Right lobe of liver (tissue), 6 donors: ENCODE measurements at regions not wholly inside any gene's neighbourhood (a gene's known extent, or its start where the extent isn't known, plus 50 kb on each side); places are given as distances from the start of the nearest gene placed in this dataset.

ENCODE experiments used
- ATAC-seq, 4 donors: fragments of 200-7000 bp; cut with Tn5 transposase; one replicate each; pipeline ENCODE4 v1.9.1; 2020; ENCODE audit warnings: mild to moderate bottlenecking in 4 of 4, moderate library complexity in 4 of 4
- DNase-seq, 3 donors: peaks; one replicate each; pipeline ENCODE4 v3.0.0-alpha.2; 2020
- H3K27ac ChIP-seq, 3 donors: fragments of 200-600 bp; one replicate each; pipeline ENCODE4 v1.8.0; 2022
- H3K27me3 ChIP-seq, 2 donors: fragments of 200-600 bp; one replicate each; pipeline ENCODE4 v1.8.0; 2022
- H3K36me3 ChIP-seq, 4 donors: fragments of 200-600 bp; sonication (generic) in 1 of 4; one replicate each; pipeline versions ENCODE4 v1.5.1 to v1.8.0; 2017 to 2022; ENCODE audit warnings: control low read depth in 1 of 4
- H3K4me1 ChIP-seq, 4 donors: fragments of 200-600 bp; sonication (generic) in 1 of 4; one replicate each; pipeline versions ENCODE4 v1.5.1 to v1.8.0; 2017 to 2022; ENCODE audit warnings: control low read depth in 1 of 4
- H3K4me3 ChIP-seq, 3 donors: fragments of 200-600 bp; one replicate each; pipeline ENCODE4 v1.8.0; 2022
- H3K9me3 ChIP-seq, 4 donors: fragments of 200-600 bp; sonication (generic) in 1 of 4; one replicate each; pipeline versions ENCODE4 v1.5.1 to v1.8.0; 2017 to 2022; ENCODE audit warnings: control low read depth in 1 of 4
- POLR2A ChIP-seq: fragments of 450-650 bp; IDR thresholded peaks from one replicate; pipeline ENCODE4 v1.6.1; 2017; ENCODE audit warnings: antibody characterized with exemption, mild to moderate bottlenecking
- WGBS: methylation state at CpG from one replicate; pipeline ENCODE4 v1.1.6; 2018; ENCODE audit warnings: low coverage, low lambda C conversion rate; ENCODE audit not compliant: insufficient coverage; ENCODE audit errors: missing lambda C conversion rate; 5-methylcytosine and 5-hydroxymethylcytosine counted together
- intact Hi-C, 2 donors: fragments of 100-400 bp; cut with DNase I; formaldehyde crosslinking; loops; one replicate each; pipeline versions ENCODE4 v1.11.2 to v1.14.1; 2022
- TF ChIP-seq, protein P1 (sequence below), 4 donors: fragments of 200-600 bp in 3 of 4; fragments of 450-650 bp in 1 of 4; IDR thresholded peaks; one replicate each; pipeline versions ENCODE4 v1.5.1 to v1.8.0; 2016 to 2022; ENCODE audit warnings: antibody characterized with exemption in 4 of 4, mild to moderate bottlenecking in 2 of 4
- donor health status: DM: no; HTN: yes; CAD: no.
- donor health status: DM: no; HTN: no; CAD: no.
- donor health status: DM: no; HTN: no; CAD: no.
- donor health status: DM: no; HTN: yes; CAD: no.
- donor health status: DM: no; HTN: yes; CAD: no.

DNA sequence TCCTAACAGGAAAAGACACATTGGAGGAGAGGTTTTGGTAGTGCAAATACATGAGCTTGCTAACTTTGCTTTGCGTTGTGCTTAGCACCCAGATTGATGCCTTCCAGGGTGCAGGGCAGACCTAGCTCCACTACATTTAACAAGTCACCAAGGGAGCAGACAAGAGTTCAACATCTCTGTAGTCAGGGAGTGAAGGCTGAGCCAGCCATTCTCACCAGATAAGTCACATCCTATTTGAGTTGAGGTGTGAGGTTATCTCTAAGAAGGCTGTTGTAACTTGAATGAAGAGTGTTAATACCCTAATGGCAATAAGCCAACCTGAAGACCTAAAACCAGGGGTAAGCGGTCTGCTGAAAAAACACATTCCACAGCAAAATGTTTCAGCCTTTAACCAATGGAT lies 69.6 kb upstream of the DSEL start:
- intact Hi-C loops: no loop called here
- Histone ChIP-seq H3K27ac (no peak overlapping the region), H3K4me3 (no peak overlapping the region), H3K4me1 (no peaks in the 10 kb centered on the region), H3K27me3 (no peaks in the 10 kb centered on the region), H3K9me3 (no peaks in the 10 kb centered on the region), H3K36me3 (no peaks in the 10 kb centered on the region)
- no peak for TF ChIP-seq POLR2A
- TF ChIP-seq, protein P1, sequence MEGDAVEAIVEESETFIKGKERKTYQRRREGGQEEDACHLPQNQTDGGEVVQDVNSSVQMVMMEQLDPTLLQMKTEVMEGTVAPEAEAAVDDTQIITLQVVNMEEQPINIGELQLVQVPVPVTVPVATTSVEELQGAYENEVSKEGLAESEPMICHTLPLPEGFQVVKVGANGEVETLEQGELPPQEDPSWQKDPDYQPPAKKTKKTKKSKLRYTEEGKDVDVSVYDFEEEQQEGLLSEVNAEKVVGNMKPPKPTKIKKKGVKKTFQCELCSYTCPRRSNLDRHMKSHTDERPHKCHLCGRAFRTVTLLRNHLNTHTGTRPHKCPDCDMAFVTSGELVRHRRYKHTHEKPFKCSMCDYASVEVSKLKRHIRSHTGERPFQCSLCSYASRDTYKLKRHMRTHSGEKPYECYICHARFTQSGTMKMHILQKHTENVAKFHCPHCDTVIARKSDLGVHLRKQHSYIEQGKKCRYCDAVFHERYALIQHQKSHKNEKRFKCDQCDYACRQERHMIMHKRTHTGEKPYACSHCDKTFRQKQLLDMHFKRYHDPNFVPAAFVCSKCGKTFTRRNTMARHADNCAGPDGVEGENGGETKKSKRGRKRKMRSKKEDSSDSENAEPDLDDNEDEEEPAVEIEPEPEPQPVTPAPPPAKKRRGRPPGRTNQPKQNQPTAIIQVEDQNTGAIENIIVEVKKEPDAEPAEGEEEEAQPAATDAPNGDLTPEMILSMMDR (IDR thresholded peaks at IDR 0.05): no peak
- DNase-seq (no peak), ATAC-seq (no peak)
- WGBS: 79% methylated on average over 2 of the region's 2 CpGs

DNA sequence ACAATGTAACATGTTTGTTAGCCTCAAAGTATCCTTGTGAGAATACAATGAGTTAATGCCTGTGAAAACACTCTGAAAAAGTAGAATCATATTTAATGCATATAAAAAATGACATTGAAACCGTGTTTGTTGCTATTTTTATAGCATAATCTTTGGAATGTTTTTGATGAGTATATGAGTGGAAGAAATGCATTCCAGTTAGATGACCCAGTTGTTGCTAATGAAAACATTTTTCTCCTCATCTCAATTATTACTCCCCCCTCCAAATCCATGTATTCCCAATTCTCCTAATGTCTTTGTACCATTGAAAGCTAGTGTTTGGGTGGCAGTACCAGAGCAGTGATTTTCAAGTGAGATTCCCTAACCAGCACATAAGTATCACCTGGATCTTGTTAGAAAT lies 67.1 kb upstream of the DSEL start:
- H3K4me1 ChIP-seq: no peaks in the 10 kb centered on the region
- H3K27ac ChIP-seq: no peak overlapping the region
- 57% methylated on average over 1 of the region's 1 CpG for WGBS
- no peak for TF ChIP-seq POLR2A
- TF ChIP-seq, protein P1 (IDR thresholded peaks at IDR 0.05): no peak
- H3K36me3 ChIP-seq: no peaks in the 10 kb centered on the region
- DNase-seq: no peak
- H3K4me3 ChIP-seq: no peak overlapping the region
- ATAC-seq: no peak
- no peaks in the 10 kb centered on the region for H3K9me3 ChIP-seq
- no peaks in the 10 kb centered on the region for H3K27me3 ChIP-seq
- intact Hi-C loops: no loop called here

DNA sequence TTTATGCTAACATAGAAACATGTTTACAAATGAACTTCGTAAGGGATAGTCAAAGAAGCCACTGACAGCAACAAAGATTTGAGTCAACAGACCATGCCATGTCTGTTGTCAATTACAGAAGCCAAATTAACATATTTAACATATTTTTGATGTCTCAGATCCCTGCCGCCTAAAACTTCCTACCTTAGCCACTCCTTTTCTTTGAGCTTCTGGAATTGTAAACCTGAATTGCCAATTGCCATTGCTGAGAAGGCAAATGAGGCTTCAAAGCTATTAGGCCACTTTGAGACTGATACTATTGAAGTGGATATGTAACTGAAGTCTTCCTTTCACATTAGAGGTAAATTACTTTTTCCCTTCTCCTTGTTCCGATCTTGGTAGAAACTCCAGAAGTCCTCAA lies 66.0 kb upstream of the DSEL start:
- DNase-seq (no peak), ATAC-seq (no peak)
- Histone ChIP-seq H3K4me1 (no peaks in the 10 kb centered on the region), H3K4me3 (no peak overlapping the region), H3K36me3 (no peaks in the 10 kb centered on the region), H3K27ac (no peak overlapping the region), H3K27me3 (no peaks in the 10 kb centered on the region), H3K9me3 (no peaks in the 10 kb centered on the region)
- intact Hi-C loops: no loop called here
- WGBS: 63% methylated on average over 3 of the region's 3 CpGs
- TF ChIP-seq, protein P1 (IDR thresholded peaks at IDR 0.05): no peak
- TF ChIP-seq POLR2A: no peak

DNA sequence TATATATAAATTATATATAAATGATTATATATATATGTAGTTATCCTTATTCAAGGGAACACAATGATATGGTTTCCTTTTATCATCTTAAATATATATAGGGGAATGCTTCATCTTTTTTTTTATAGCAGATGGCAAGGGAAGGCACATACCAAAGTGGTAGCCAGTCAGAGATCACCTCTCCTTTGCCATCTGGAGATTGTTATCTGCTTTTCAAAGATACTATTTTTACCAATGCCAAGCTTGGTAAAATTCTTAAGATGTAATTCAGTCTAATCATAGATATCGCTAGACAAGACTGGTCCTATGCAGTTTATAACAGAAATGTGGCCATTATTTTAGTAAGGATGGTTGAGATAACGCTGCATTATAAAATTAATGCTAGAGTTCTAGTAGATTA lies 64.7 kb upstream of the DSEL start:
- Histone ChIP-seq H3K27ac (no peak overlapping the region), H3K4me1 (no peaks in the 10 kb centered on the region), H3K36me3 (no peaks in the 10 kb centered on the region), H3K4me3 (no peak overlapping the region), H3K27me3 (no peaks in the 10 kb centered on the region), H3K9me3 (no peaks in the 10 kb centered on the region)
- DNase-seq (no peak), ATAC-seq (no peak)
- intact Hi-C loops: no loop called here
- WGBS: 91% methylated on average over 2 of the region's 2 CpGs
- TF ChIP-seq POLR2A: no peak
- TF ChIP-seq, protein P1 (IDR thresholded peaks at IDR 0.05): no peak

DNA sequence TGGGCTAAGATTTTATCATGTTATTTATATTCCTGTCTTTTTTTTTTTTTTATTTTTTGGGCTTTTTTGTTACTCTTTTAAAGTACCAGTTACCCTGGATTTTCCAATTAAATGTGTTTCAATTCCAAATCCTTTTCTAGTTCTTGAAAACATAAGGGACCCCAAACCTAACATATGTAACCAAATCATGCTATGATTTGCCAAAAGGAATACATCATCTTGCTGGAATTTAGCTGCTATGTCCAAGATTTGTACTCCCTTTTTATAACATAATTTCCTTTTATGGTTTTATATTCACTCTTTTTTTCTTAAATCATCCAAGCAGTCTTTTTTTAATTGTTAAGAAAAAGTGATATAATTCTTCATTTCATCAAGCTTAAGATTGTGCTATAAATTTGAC lies 60.9 kb upstream of the DSEL start:
- Histone ChIP-seq H3K27ac (no peak overlapping the region), H3K36me3 (no peaks in the 10 kb centered on the region), H3K9me3 (no peaks in the 10 kb centered on the region), H3K27me3 (no peaks in the 10 kb centered on the region), H3K4me1 (no peaks in the 10 kb centered on the region), H3K4me3 (no peak overlapping the region)
- intact Hi-C loops: no loop called here
- DNase-seq (no peak), ATAC-seq (no peak)
- TF ChIP-seq, protein P1 (IDR thresholded peaks at IDR 0.05): no peak
- no peak for TF ChIP-seq POLR2A
